ENCODE measurements at regions not wholly inside any gene's neighbourhood (a gene's known extent, or its start where the extent isn't known, plus 50 kb on each side); places are given as distances from the start of the nearest gene placed in this dataset.

DNA sequence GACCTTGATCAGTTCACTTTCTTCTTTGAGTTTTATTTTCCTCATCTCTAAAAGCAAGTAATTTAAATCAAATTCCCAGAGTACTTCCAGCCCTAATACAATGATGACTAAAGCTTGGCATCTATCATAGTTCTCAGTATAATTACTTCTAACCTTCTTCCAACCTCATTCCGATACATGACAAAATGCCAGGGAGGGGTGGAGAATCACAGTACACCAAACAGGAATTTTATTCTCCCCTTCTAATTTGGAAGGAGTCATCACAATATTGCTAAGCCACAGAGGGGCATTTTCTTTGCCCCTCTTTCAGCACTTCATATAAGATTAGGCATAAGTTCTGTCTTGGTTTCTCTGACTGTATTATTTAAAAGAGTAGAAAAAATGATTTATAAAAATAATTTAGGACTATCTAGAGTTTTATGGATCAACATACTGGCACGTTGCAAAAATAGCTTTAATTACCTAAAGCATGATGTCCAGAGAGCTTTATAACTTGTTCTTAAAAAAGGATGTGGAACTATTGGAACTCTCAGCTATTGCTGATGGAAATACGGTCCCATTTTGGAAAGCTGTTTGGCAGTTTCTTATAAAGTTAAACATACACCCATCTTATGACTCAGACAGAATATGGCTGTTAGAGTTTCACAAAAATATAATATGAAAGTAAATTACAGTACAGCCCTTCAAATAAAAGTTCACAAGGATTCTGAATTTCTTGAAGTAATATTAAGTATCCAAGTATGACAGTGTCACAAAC, 86.9 kb upstream of the UBE2E2 start:
- no peak for TF ChIP-seq CTCF (IDR thresholded peaks at IDR 0.05 in 2 of 3, conservative IDR thresholded peaks at IDR 0.05 in 1 of 3; ENCODE audit: borderline replicate concordance in 1 of 3, insufficient read depth in 1 of 3, low read depth in 2 of 3, low read length in 2 of 3)
- TF ChIP-seq YY1 (IDR thresholded peaks at IDR 0.05; ENCODE audit: extremely low read depth, insufficient replicate concordance, low read depth, low read length): no peak
- no peak for TF ChIP-seq POLR2A (IDR thresholded peaks at IDR 0.05; ENCODE audit: borderline replicate concordance, extremely low read depth, insufficient read depth, insufficient read length)
- TF ChIP-seq, protein P1, sequence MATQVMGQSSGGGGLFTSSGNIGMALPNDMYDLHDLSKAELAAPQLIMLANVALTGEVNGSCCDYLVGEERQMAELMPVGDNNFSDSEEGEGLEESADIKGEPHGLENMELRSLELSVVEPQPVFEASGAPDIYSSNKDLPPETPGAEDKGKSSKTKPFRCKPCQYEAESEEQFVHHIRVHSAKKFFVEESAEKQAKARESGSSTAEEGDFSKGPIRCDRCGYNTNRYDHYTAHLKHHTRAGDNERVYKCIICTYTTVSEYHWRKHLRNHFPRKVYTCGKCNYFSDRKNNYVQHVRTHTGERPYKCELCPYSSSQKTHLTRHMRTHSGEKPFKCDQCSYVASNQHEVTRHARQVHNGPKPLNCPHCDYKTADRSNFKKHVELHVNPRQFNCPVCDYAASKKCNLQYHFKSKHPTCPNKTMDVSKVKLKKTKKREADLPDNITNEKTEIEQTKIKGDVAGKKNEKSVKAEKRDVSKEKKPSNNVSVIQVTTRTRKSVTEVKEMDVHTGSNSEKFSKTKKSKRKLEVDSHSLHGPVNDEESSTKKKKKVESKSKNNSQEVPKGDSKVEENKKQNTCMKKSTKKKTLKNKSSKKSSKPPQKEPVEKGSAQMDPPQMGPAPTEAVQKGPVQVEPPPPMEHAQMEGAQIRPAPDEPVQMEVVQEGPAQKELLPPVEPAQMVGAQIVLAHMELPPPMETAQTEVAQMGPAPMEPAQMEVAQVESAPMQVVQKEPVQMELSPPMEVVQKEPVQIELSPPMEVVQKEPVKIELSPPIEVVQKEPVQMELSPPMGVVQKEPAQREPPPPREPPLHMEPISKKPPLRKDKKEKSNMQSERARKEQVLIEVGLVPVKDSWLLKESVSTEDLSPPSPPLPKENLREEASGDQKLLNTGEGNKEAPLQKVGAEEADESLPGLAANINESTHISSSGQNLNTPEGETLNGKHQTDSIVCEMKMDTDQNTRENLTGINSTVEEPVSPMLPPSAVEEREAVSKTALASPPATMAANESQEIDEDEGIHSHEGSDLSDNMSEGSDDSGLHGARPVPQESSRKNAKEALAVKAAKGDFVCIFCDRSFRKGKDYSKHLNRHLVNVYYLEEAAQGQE (IDR thresholded peaks at IDR 0.05; ENCODE audit: low read depth): no peak
- no peak for TF ChIP-seq RAD21 (IDR thresholded peaks at IDR 0.05; ENCODE audit: low read depth)
- TF ChIP-seq POLR2AphosphoS5 (IDR thresholded peaks at IDR 0.05; ENCODE audit: low read depth, low read length): no peak
- no peak for TF ChIP-seq ZBTB33 (IDR thresholded peaks at IDR 0.05; ENCODE audit: extremely low read depth, insufficient replicate concordance, low read length)
- no peak for TF ChIP-seq ZNF274 (IDR thresholded peaks at IDR 0.05; ENCODE audit: low read depth, low read length)
- TF ChIP-seq ELF1 (IDR thresholded peaks at IDR 0.05; ENCODE audit: borderline replicate concordance, low read depth): no peak
- no peak for TF ChIP-seq CEBPB (IDR thresholded peaks at IDR 0.05; ENCODE audit: low read depth)
- no peak for TF ChIP-seq SP1 (IDR thresholded peaks at IDR 0.05; ENCODE audit: low read depth)
- TF ChIP-seq EZH2 (IDR thresholded peaks at IDR 0.05): no peak
- TF ChIP-seq EGR1 (IDR thresholded peaks at IDR 0.05; ENCODE audit: low read depth): no peak
